Panc1 (cell line): ENCODE measurements at regions not wholly inside any gene's neighbourhood (a gene's known extent, or its start where the extent isn't known, plus 50 kb on each side); places are given as distances from the start of the nearest gene placed in this dataset.

Experiments used
- CTCF ChIP-seq: fragments of 450-650 bp; IDR thresholded peaks from 2 replicates; pipeline ENCODE4 v1.5.1; 2017; ENCODE audit warnings: mild to moderate bottlenecking
- POLR2AphosphoS5 ChIP-seq: IDR thresholded peaks from 2 replicates; pipeline ENCODE4 v1.6.1; 2012; ENCODE audit warnings: mild to moderate bottlenecking, low read depth, low read length, moderate library complexity
- REST ChIP-seq, 2 experiments: IDR thresholded peaks; 2 replicates each; pipeline ENCODE4 v1.6.1; 2011 to 2012; ENCODE audit warnings: low read depth in 2 of 2, control low read depth in 1 of 2, low read length in 1 of 2, mild to moderate bottlenecking in 1 of 2, moderate library complexity in 1 of 2; ENCODE audit not compliant: insufficient read depth in 1 of 2
- SIN3A ChIP-seq: IDR thresholded peaks from 2 replicates; pipeline ENCODE4 v1.6.1; 2012; ENCODE audit warnings: low read depth, mild to moderate bottlenecking, low read length, moderate library complexity, borderline replicate concordance; ENCODE audit not compliant: insufficient read depth
- TCF7L2 ChIP-seq: IDR thresholded peaks from 2 replicates; pipeline ENCODE4 v1.6.1; 2011; ENCODE audit warnings: mild to moderate bottlenecking, low read depth, low read length, inconsistent platforms

- TF ChIP-seq CTCF (no peak), SIN3A (no peak), POLR2AphosphoS5 (no peak), TCF7L2 (no peak), REST (IDR thresholded peaks at IDR 0.05; ENCODE audit: insufficient read depth in 1 of 2, low read depth in 2 of 2, low read length in 1 of 2) (no peak)
Observed at GRCh38 chr3:82178291-82178690, 416.8 kb upstream of the GBE1 start.
